GM12878 (cell line): ENCODE measurements at regions not wholly inside any gene's neighbourhood (a gene's known extent, or its start where the extent isn't known, plus 50 kb on each side); places are given as distances from the start of the nearest gene placed in this dataset.

Experiments used
- CTCF ChIP-seq, 3 experiments: IDR thresholded peaks in 2 of 3; conservative IDR thresholded peaks in 1 of 3; 2 replicates each; pipeline ENCODE4 v1.5.1; 2011; ENCODE audit warnings: low read depth in 3 of 3, low read length in 3 of 3, mild to moderate bottlenecking in 3 of 3, control low read depth in 2 of 3, moderate library complexity in 2 of 3, inconsistent platforms in 1 of 3, mixed read lengths in 1 of 3; ENCODE audit not compliant: control insufficient read depth in 2 of 3, insufficient read depth in 1 of 3; ENCODE audit errors: extremely low read depth in 1 of 3
- MYC ChIP-seq: IDR thresholded peaks from 2 replicates; pipeline ENCODE4 v1.6.1; 2011; ENCODE audit warnings: mild to moderate bottlenecking, low read length, moderate library complexity, inconsistent platforms; ENCODE audit not compliant: insufficient read depth, insufficient replicate concordance, insufficient read length, severe bottlenecking
- POLR2AphosphoS5 ChIP-seq: IDR thresholded peaks from 2 replicates; pipeline ENCODE4 v1.6.1; 2011; ENCODE audit warnings: mild to moderate bottlenecking, low read length, inconsistent platforms
- ZZZ3 ChIP-seq: IDR thresholded peaks from 2 replicates; pipeline ENCODE4 v1.6.1; 2011; ENCODE audit warnings: low read depth; ENCODE audit not compliant: control insufficient read depth, insufficient read length

DNA sequence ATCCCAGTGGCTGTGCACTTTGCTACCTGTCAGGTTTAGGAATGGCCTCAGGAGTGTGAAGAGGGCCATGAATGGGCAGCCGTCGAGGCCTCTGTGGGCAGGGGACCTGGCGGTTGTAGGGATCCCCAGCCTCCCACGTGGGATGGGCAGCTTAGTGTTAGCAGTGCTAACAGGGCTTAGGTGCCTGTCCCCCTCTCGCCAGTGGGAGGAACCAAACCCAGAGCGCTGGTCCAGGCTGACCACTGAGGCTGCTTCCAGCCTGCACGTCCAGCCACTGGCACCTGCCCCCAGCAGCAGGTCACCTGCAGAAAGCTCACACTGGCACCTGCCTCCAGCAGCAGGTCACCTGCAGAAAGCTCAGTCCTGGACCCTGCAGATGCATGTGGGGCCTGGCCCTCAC is 162.2 kb upstream of the CIBAR2 start:
- TF ChIP-seq MYC (no peak), ZZZ3 (no peak), CTCF (IDR thresholded peaks at IDR 0.05 in 2 of 3, conservative IDR thresholded peaks at IDR 0.05 in 1 of 3; ENCODE audit: control insufficient read depth in 2 of 3, extremely low read depth in 1 of 3, insufficient read depth in 1 of 3, low read depth in 3 of 3, low read length in 3 of 3) (no peak), POLR2AphosphoS5 (no peak)
